Activated CD4-positive, CD25-positive, alpha-beta regulatory T cell (primary cell): ENCODE measurements at regions not wholly inside any gene's neighbourhood (a gene's known extent, or its start where the extent isn't known, plus 50 kb on each side); places are given as distances from the start of the nearest gene placed in this dataset.
"Not testable (repeated sequence)": the region's sequence is repeated elsewhere in the genome, so short reads cannot be mapped to it uniquely, and the experiment has no call there.

Experiments used
- DNase-seq, 4 experiments: peaks; one replicate each; lab custom pipeline; 2025; lab: John Stamatoyannopoulos, UW

- no peak for DNase-seq
Observed at GRCh38 chr6:26260725-26261490, 104.1 kb upstream of the BTN3A2 start.

- DNase-seq = no peak
Observed at GRCh38 chr6:26264547-26264946, 100.5 kb upstream of the BTN3A2 start.

GRCh38 chr6:26267083-26267589 is 97.9 kb upstream of the BTN3A2 start:
- no peak for DNase-seq

- no peak for DNase-seq
Observed at GRCh38 chr6:26268659-26269402, 96.2 kb upstream of the BTN3A2 start.

- DNase-seq = no peak
Observed at GRCh38 chr6:26269531-26270485, 95.2 kb upstream of the BTN3A2 start.

- DNase-seq = no peak
Observed at GRCh38 chr6:26270486-26270861, 94.5 kb upstream of the BTN3A2 start.

- peak; percentile 38 to 66 (median 38) for DNase-seq
Observed at GRCh38 chr6:26270903-26271667, 93.9 kb upstream of the BTN3A2 start.

GRCh38 chr6:26271668-26272024 is 93.4 kb upstream of the BTN3A2 start:
- no peak for DNase-seq

GRCh38 chr6:26272171-26272637 is 92.8 kb upstream of the BTN3A2 start:
- DNase-seq = peak in 1 of 4 experiments; percentile 17

- no peak for DNase-seq
Observed at GRCh38 chr6:26273673-26274588, 91.1 kb upstream of the BTN3A2 start.

- DNase-seq = no peak
Observed at GRCh38 chr6:26275663-26276062, 89.3 kb upstream of the BTN3A2 start.

- DNase-seq = no peak
Observed at GRCh38 chr6:26276841-26277648, 88.0 kb upstream of the BTN3A2 start.

- no peak for DNase-seq
Observed at GRCh38 chr6:26278536-26278935, 86.5 kb upstream of the BTN3A2 start.

- DNase-seq = not testable (repeated sequence)
Observed at GRCh38 chr6:26279371-26279770, 85.6 kb upstream of the BTN3A2 start.

- no peak for DNase-seq
Observed at GRCh38 chr6:26280407-26280806, 84.6 kb upstream of the BTN3A2 start.

- peak in 3 of 4 experiments; percentile 6 to 27 (median 9) for DNase-seq
Observed at GRCh38 chr6:26284537-26285142, 80.4 kb upstream of the BTN3A2 start.

- DNase-seq = peak; percentile 78 to 83 (median 80)
Observed at GRCh38 chr6:26285143-26286134, 79.6 kb upstream of the BTN3A2 start.
